ENCODE measurements at regions not wholly inside any gene's neighbourhood (a gene's known extent, or its start where the extent isn't known, plus 50 kb on each side); places are given as distances from the start of the nearest gene placed in this dataset.

DNA sequence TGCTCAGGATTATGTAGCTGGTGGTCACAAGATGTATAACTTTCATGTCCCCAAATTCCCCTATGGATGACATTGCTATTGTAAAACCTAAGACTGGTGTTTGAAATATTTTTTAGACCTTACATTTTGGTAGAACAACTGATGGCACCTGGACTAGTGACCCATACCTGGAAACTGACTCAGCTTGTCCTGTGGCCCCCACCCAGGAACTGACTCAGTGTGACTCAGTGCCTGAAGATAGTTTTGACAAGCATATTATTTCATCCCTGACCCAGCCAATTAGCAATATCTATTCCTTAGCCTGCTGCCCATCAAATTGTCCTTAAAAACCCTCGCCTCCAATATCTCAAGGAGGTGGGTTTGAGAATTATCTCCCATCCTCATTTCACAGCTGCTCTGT, 90.9 kb upstream of the GRIK2 start:
- TF ChIP-seq, protein P1, sequence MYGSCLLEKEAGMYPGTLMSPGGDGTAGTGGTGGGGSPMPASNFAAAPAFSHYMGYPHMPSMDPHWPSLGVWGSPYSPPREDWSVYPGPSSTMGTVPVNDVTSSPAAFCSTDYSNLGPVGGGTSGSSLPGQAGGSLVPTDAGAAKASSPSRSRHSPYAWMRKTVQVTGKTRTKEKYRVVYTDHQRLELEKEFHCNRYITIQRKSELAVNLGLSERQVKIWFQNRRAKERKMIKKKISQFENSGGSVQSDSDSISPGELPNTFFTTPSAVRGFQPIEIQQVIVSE (CRISPR knock-in tag; IDR thresholded peaks at IDR 0.05; ENCODE audit: borderline replicate concordance), result no peak
- TF ChIP-seq MAX (CRISPR knock-in tag; IDR thresholded peaks at IDR 0.05) (no peak), ZNF121 (CRISPR knock-in tag; IDR thresholded peaks at IDR 0.05) (no peak), USF2 (CRISPR knock-in tag; IDR thresholded peaks at IDR 0.05) (no peak), TEAD4 (CRISPR knock-in tag; IDR thresholded peaks at IDR 0.05) (no peak), CTCF (IDR thresholded peaks at IDR 0.05) (no peak), E2F1 (CRISPR knock-in tag; IDR thresholded peaks at IDR 0.05) (no peak), MYBL2 (CRISPR knock-in tag; IDR thresholded peaks at IDR 0.05) (no peak)
- TF ChIP-seq, protein P2, sequence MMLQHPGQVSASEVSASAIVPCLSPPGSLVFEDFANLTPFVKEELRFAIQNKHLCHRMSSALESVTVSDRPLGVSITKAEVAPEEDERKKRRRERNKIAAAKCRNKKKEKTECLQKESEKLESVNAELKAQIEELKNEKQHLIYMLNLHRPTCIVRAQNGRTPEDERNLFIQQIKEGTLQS (CRISPR knock-in tag; conservative IDR thresholded peaks at IDR 0.05), result no peak
- TF ChIP-seq, protein P3, sequence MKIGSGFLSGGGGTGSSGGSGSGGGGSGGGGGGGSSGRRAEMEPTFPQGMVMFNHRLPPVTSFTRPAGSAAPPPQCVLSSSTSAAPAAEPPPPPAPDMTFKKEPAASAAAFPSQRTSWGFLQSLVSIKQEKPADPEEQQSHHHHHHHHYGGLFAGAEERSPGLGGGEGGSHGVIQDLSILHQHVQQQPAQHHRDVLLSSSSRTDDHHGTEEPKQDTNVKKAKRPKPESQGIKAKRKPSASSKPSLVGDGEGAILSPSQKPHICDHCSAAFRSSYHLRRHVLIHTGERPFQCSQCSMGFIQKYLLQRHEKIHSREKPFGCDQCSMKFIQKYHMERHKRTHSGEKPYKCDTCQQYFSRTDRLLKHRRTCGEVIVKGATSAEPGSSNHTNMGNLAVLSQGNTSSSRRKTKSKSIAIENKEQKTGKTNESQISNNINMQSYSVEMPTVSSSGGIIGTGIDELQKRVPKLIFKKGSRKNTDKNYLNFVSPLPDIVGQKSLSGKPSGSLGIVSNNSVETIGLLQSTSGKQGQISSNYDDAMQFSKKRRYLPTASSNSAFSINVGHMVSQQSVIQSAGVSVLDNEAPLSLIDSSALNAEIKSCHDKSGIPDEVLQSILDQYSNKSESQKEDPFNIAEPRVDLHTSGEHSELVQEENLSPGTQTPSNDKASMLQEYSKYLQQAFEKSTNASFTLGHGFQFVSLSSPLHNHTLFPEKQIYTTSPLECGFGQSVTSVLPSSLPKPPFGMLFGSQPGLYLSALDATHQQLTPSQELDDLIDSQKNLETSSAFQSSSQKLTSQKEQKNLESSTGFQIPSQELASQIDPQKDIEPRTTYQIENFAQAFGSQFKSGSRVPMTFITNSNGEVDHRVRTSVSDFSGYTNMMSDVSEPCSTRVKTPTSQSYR (CRISPR knock-in tag; IDR thresholded peaks at IDR 0.05), result no peak

Measured in WTC11 (cell line).